GM21360 (cell line): ENCODE measurements at regions not wholly inside any gene's neighbourhood (a gene's known extent, or its start where the extent isn't known, plus 50 kb on each side); places are given as distances from the start of the nearest gene placed in this dataset.
"Not testable (repeated sequence)": the region's sequence is repeated elsewhere in the genome, so short reads cannot be mapped to it uniquely, and the experiment has no call there.

Experiments
- ATAC-seq: cut with Tn5 transposase; IDR thresholded peaks from one replicate; pipeline ENCODE4 v1.9.1; 2021; ENCODE audit warnings: mild to moderate bottlenecking, moderate library complexity; ENCODE audit not compliant: unreplicated experiment

DNA sequence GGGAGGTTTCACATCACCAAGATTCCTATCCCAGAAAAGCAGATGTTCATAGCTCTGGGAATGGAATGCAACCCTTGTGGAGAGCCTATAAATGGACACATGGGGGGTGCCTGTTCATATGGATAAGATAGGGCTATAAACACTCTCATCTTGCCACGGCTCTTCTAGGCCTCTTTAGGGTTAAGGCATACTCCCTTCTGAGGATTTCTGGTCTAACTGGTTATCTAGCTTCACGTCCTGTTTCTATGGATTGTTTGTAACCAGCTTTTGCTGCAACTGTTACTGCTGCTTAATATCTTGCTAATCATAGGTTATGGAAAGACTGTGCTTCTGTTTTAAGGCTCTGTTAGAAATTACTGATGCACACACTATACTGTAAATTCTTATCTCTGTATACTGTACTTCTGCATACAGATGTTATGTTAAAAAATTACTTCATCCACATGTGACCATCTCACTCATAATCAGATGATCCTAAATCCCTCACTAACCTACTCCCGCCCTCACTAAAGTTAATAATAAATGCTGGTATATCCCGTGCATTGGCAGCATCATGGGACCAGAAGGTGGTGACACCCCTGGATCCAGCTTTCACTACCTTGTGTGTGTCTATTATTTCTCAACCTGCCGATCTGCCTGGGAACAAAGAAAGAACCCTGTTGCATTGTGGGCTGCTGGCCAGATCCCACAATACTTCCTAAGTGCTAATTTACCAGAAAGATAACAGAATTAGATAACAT, 68.7 kb downstream of the PRKAB2 start:
- ATAC-seq = not testable (repeated sequence)

GRCh38 chr1:147099192-147099591, 73.1 kb downstream of the PRKAB2 start:
- ATAC-seq = no peak

DNA sequence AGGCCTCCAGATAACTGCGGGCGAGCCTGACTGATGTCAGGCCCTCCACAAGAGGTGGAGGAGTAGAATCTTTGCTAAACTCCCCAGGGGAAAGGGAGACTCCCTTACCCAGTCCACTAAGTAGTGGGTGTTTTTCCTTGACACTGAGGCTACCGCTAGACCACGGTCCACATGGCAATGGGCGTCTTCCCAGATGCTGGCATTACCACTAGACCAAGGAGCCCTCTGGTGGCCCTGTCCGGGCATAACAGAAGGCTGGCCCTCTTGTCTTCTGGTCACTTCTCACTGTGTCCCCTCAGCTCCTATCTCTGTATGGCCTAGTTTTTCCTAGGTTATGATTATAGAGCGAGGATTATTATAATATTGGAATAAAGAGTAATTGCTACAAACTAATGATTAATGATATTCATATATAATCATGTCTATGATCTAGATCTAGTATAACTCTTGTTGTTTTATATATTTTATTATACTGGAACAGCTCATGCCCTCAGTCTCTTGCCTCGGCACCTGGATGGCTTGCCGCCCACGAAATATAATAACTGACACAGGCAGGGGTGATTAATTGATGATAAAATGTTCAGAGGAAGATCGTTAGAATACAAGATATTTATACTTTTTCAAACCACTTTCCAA, 73.8 kb downstream of the PRKAB2 start:
- ATAC-seq = not testable (repeated sequence)

GRCh38 chr1:147095691-147096090, 76.6 kb downstream of the PRKAB2 start:
- ATAC-seq = no peak

DNA sequence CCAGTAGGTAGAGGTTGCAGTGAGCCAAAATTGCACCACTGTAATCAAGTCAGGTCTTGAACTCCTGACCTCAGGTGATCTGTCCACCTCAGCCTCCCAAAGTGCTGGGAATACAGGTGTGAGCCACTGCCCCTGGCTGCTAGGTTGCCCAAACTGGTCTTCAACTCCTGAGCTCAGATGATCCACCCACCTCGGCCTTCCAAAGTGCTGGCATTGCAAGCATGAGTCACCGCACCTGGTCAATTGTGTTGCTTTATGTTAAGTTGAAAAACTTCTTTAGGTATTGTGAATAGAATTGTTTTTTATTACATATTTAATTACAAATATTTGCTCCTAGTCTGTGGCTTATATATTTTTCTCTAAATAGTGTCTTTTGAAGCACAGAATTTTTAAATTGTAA, 80.5 kb downstream of the PRKAB2 start:
- ATAC-seq = no peak

- ATAC-seq = no peak
Measured at GRCh38 chr1:147089457-147089856, 82.8 kb downstream of the PRKAB2 start.

DNA sequence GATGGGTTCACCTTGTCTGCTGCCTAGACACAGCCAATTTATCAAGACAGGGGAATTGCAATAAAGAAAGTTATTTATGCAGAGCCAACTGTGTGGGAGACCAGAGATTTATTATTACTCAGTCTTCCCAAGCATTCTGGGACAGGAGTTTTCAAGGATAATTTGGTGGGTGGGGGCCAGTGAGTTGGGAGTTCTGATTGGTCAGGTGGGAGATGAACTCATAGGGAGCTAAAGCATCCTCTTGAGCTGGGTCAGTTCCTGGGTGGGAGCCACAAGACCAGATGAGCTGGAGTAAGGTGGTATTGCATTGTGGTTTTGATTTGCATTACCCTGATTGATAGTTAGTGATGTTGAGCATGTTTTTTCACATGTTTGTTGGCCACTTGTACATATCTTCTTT, 86.1 kb downstream of the PRKAB2 start:
- ATAC-seq = no peak

DNA sequence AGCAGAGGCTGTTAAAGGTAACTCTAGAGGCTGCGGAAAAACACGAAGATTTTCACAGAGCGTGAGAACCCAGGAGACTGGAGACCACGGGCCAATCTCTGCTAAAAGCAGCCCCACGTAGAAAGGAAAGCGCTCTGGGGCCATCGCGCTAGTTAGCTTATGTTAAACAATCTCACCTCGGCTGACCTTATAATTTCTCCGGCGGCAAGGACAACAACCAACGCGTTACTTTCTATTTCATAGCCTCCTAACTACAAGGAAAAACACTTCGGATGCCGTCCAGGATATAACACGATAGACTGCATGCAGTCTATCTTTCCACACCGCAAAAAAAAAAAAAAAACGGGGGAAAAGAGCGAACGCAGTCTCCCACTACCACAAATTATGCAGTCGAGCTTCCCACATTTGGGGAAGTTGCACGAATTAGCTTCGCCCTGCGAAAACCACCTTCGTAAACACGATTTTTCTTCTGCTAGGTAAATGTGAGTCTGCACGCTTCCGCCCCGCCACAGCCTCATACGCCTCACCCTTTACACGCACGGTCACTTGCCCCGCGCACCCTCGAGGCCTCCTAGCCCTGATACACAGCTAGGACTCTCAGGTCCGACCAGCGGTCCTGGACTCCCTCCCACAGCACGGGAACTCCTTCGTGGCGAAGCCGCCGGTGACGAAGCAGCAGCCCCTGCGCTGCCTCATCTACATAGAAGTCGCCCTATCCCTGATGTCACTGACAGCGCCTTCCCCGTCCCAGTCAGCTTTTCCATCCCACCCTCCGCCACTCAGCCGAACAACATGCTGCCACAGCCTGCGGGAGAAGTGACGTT, 87.8 kb downstream of the PRKAB2 start:
- peak; percentile 66 for ATAC-seq

DNA sequence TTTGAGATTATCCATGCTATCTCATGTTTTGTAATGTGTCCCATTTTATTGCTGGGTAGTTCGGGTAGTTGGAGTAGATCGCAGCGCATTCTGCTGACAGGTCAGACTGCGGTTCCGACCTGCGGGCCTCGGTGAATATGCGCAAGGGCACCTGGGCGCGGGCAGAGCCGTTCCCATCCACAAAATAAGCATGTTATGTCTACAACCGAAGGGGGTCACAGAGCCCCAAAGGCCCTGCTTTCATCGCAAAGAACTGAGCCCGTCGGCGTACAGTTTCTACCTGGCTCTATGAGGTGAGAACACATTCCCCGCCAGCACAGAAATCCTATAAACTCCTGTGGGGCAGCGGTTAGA, 88.4 kb downstream of the PRKAB2 start:
- ATAC-seq = peak; percentile 21

DNA sequence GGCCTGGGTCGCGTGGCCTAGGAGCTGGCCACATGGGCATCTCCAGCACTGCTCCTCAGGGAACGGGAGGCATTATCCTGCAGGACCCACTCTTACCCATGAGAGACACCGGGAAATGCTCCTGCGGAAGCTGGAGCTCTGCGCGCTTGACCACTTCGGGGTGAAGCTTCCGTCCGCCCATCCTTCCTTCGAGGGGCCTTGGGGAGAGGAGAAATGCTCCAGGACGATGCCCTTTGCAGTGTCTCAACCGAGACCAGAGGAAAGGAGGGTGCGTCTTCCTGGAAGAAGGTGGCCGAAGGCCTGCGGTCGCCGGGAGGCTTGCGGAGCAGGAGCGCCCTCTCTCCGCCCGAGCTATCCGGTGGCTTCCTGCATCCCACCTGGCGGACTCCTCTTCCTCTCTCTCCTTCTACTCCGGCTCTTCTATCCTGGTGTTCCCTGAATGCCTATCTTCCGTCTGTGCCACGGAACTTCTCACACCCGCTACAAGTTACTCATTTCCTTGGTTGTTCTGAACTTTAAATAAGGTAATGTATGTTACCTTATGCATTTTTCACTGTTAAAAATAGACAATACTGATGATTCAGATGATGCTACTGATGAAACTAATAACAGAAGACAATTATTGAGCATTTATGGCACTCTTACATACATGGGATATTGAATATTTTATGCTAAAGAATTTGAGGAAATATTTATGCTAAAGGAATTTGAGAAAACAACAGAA, 91.4 kb downstream of the PRKAB2 start:
- ATAC-seq = no peak

DNA sequence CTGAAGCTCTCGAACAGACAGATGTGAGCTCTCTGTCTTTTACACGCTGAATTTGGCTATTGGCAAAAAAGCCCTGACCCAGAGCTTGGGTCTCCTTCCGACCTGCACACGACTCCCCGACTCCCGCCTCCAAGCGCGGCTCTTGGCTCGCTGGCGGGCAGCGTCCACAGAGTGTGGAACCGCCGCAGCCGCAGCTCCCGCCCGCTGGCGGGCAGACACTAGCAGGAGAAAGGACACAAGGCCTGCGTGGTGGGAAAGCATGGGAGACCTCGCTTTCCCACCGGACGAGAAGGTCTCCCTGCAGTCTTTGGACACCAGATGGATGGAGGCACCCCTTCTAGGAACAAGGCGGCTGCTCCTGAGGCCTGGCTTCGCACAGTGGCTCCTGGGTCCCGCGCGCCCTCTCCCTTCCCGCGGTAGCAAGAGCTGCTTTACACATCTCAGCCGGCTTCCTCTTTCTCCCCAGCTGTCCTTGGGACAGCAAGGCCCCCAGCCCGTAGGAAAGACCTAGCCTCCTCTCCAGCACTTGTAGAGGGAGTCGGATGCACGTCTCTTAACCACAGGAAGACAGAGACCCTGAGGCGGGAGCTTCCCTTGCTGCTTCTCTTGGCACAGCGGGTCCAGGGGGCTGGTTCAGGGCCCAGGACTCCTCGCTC, 92.1 kb downstream of the PRKAB2 start:
- ATAC-seq = no peak

DNA sequence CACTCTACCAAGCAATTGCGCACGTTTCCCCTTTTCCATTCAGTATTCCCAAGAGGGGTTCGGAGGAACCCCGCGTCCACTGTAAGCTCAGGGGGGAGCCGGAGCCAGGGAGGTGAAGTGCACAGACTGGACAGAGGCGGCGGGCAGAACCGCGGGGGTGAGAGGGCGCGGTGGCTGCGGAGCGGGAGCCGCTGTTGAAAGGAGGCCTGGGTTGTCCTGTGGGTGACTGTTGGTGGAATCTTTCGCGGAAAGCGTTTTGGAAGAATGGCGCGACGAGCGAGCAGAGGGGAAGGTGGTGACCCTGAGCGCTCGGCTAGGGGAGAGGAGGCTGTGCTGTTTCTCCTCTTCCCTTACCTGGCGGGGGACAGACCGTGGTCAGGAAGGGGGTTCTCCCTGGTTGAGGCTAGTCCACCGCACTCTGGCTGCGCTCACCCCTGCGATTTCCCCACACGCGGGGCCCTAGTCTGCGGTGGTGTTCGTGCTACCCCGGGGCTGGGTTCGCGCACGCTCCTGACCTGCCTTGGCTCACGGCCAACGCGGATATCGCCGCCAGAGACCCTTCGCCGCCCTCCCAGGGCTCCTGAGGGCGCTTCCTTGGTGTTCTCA, 92.8 kb downstream of the PRKAB2 start:
- ATAC-seq = no peak

GRCh38 chr1:147078606-147079399, 93.5 kb downstream of the PRKAB2 start:
- ATAC-seq = no peak

- no peak for ATAC-seq
Measured at GRCh38 chr1:147077936-147078605, 94.2 kb downstream of the PRKAB2 start.

DNA sequence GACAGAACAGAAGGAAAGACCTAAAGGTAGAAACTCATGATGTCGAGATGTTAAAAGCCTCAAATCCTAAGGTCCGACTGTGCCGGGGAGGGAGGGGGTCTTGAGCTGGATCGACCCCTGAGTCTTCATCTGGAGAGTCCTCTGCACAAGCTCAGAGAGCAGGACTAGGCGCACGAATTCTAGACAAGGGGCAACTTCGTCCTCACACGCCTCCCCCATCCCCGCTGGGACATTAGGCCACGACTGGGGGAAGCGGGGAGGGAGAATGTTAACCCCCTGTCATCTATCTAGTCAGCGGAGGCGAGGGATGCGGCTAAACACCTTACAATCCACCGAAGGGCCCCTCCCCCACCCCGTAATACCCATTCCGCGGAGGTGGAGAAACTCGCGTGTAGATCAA, 94.7 kb downstream of the PRKAB2 start:
- no peak for ATAC-seq

DNA sequence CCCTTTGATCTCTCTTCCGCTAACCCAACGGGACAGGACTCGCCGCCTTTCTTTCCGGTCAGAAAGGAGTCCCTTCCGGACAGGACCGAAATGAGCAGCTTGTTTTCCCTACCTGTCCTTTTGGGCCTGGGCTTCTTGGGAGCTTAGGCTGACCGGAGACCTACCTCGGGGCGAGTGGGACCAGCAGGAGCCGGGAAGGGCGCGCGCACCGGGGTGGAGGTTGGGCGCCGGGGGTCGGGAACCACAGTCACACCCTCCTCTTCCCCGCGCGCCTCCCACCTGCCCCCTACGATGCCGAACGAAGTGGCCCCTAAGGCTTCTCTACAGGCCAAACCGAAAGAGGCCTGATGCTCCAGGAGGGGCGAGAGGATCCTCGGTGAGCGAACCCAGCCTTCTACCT, 95.2 kb downstream of the PRKAB2 start:
- no peak for ATAC-seq

GRCh38 chr1:147076442-147076841, 95.8 kb downstream of the PRKAB2 start:
- ATAC-seq = no peak

DNA sequence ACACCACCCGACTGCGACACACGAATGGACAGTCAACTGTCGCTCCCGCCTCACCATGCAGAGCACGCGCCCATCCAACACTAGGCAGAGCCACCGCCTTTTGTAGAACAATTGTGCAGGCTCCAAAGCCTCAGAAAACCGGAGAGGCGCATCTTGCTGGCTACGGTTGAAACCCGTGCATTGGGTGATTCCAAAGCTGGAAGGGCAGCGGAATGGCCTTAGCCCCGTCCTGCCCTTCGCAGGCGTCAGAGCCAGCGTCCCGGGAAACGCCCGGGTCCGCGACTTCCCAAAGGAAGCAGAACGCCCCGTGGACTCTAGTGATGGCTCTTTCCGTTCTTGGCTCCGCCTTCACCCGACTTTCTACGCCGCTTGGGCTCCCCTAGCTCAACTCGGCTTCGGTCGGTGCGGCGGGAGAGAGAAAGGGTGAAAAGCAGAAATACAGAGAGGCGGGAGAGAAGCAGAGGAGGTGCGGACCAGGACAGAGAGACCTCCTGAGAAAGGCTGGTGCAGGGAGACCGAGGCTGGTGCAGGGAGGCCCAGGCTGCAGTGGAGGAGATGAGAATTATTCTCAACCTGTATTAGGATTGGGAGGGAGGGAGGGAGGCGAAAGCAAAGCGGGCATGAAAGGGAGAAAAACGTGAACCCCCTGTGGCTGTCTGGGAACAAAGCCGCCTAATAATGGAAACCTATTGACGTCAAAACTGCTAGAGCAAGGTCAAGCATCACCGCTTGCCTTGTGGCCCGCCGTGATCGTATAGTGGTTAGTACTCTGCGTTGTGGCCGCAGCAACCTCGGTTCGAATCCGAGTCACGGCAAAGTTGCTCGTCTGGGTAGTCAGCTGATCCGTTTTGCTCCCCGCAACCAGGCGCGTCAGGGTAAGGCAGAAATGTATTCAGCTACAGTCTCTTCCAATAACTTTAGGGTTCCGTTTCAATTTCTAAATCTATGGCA, 99.5 kb downstream of the PRKAB2 start:
- no peak for ATAC-seq
